HEK293 (cell line): ENCODE measurements at regions not wholly inside any gene's neighbourhood (a gene's known extent, or its start where the extent isn't known, plus 50 kb on each side); places are given as distances from the start of the nearest gene placed in this dataset.
"Not testable (repeated sequence)": the region's sequence is repeated elsewhere in the genome, so short reads cannot be mapped to it uniquely, and the experiment has no call there.

ENCODE experiments used
- CTCF ChIA-PET: fragments of 350-600 bp; formaldehyde crosslinking; extraction: SDS; loops from one replicate; lab custom pipeline; 2021; ENCODE audit warnings: antibody characterized with exemption; lab: Yijun Ruan, JAX
- POLR2A ChIA-PET: fragments of 300-600 bp; formaldehyde crosslinking; extraction: SDS; loops from one replicate; lab custom pipeline; 2020; ENCODE audit warnings: antibody characterized with exemption, inconsistent platforms; lab: Yijun Ruan, JAX
- H3K27ac ChIP-seq: fragments of 200-500 bp; sonication (Bioruptor generic); 2 replicates; pipeline ENCODE4 v1.5.1; 2014; ENCODE audit warnings: low read depth, low read length, control low read depth, inconsistent platforms; ENCODE audit errors: extremely low read depth
- H3K36me3 ChIP-seq, 2 experiments: fragments of 200-500 bp in 1 of 2; sonication (Bioruptor generic) in 1 of 2; 1 replicate in 1 of 2; 2 replicates in 1 of 2; pipeline ENCODE4 v1.5.1; 2014 to 2017; ENCODE audit warnings: inconsistent platforms in 2 of 2, low read length in 2 of 2; ENCODE audit not compliant: control insufficient read depth in 2 of 2, insufficient read depth in 1 of 2
- H3K4me1 ChIP-seq: fragments of 200-500 bp; sonication (Bioruptor generic); 2 replicates; pipeline ENCODE4 v1.5.1; 2014; ENCODE audit warnings: mild to moderate bottlenecking, low read length, inconsistent platforms; ENCODE audit not compliant: control insufficient read depth, insufficient read depth
- H3K4me3 ChIP-seq: 2 replicates; pipeline ENCODE4 v1.5.1; 2011; ENCODE audit warnings: low read depth, mild to moderate bottlenecking, control low read depth, low read length, moderate library complexity
- H3K9me3 ChIP-seq: fragments of 200-500 bp; sonication (Bioruptor generic); 2 replicates; pipeline ENCODE4 v1.5.1; 2014; ENCODE audit warnings: low read depth, low read length, inconsistent platforms; ENCODE audit not compliant: control insufficient read depth, insufficient read depth

- H3K36me3 ChIP-seq, H3K9me3 ChIP-seq, CTCF ChIA-PET, H3K4me3 ChIP-seq, POLR2A ChIA-PET, H3K4me1 ChIP-seq, H3K27ac ChIP-seq: not testable (repeated sequence)
These were observed 54.1 kb upstream of the NOTCH2NLA start for GRCh38 chr1:146282807-146283526.

- H3K9me3 ChIP-seq, H3K36me3 ChIP-seq, POLR2A ChIA-PET, H3K4me1 ChIP-seq, H3K4me3 ChIP-seq, H3K27ac ChIP-seq, CTCF ChIA-PET: not testable (repeated sequence)
These were observed 52.7 kb upstream of the NOTCH2NLA start for GRCh38 chr1:146281522-146281921.

- H3K9me3 ChIP-seq, POLR2A ChIA-PET, H3K4me1 ChIP-seq, H3K4me3 ChIP-seq, CTCF ChIA-PET, H3K27ac ChIP-seq, H3K36me3 ChIP-seq: not testable (repeated sequence)
These were observed 49.9 kb upstream of the NOTCH2NLA start for GRCh38 chr1:146278758-146279157.
